GM04504 (cell line): ENCODE measurements at regions not wholly inside any gene's neighbourhood (a gene's known extent, or its start where the extent isn't known, plus 50 kb on each side); places are given as distances from the start of the nearest gene placed in this dataset.
A peak's percentile ranks its signal among the peaks of the same experiment; 100 is the strongest.

Experiments used
- DNase-seq: peaks from one replicate; pipeline ENCODE4 v3.0.0-alpha.2; 2012; ENCODE audit warnings: low read depth

GRCh38 chr1:86296305-86297205 lies 99.6 kb downstream of the ODF2L start:
- DNase-seq, result no peak

- no peak for DNase-seq
Measured at GRCh38 chr1:86289746-86290145, 106.4 kb downstream of the ODF2L start.

DNA sequence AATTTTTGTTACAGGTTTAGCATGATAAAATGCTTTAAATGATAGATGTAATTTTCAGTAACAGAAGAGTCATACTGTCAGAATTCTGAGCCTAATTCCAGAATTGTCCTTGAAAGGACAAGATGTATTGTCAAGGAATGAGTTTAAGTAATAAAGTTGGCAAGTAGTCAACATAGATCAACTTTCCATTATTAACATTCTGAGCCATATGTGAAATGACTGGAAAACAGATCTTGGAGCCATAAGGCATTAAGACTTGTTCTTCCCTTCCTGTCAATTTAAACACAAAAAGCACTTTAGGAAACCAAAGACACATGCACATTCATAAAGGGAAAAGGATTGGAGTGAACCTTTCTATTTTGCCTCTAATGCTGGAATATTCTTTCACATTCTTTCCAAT lies 107.0 kb downstream of the ODF2L start:
- DNase-seq, result no peak

GRCh38 chr1:86288586-86289147 lies 107.5 kb downstream of the ODF2L start:
- DNase-seq, result no peak

DNA sequence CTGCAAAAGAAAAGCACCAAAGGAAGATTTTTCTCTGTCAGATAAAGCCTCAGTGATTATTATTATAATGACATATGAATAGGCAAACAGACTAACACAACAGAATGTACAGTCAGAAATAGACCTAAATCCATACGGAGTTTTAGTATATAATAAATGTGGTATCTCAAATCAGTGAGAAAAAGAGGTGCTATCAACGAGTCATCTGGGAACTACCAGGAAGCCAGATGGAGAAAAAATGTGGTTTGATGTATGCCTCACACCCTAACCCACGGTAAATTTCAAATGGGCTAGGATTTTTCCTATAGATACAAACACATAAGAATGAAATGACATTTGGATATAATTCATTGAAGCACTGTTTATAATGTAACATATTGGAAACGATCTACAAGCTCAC lies 110.3 kb downstream of the ODF2L start:
- no peak for DNase-seq

DNA sequence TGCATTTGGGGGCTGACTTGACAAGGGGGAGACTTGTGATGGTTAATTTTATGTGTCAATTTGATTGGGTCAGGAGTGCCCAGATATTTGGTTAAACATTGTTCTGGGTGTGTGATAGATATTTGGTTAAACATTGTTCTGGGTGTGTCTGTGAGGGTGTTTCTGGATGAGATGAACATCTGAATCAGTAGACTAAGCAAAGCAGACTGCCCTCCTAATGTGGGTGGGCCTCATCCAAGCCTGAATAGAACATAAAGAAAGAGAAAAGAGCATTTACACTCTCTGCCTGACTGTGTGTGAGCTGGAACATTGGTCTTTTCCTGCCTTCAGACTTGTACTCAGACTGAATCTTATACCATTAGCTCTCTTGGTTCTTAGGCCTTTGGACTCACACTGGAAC lies 113.5 kb downstream of the ODF2L start:
- no peak for DNase-seq

DNA sequence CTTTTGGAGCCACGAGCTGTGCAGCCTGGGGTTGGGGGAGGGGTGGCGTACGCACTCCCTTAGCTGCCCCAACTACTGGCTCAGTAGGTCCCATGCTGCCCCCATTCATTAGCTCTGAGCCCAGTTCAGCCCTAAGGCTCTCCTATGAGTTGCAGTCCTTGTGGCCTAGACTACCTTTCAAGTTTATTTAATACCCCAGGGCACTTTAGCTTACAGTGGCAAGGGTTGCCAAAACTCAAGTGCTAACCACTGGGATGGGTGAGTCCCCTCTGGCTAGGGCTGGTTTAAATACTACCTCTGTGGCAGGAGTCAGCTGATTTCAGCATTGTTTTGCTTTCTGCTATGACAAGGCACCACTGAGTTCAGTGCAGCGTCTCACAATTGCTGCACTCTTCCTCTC lies 118.2 kb downstream of the ODF2L start:
- no peak for DNase-seq

- no peak for DNase-seq
Measured at GRCh38 chr1:86273066-86273465, 116.5 kb upstream of the COL24A1 start.

DNA sequence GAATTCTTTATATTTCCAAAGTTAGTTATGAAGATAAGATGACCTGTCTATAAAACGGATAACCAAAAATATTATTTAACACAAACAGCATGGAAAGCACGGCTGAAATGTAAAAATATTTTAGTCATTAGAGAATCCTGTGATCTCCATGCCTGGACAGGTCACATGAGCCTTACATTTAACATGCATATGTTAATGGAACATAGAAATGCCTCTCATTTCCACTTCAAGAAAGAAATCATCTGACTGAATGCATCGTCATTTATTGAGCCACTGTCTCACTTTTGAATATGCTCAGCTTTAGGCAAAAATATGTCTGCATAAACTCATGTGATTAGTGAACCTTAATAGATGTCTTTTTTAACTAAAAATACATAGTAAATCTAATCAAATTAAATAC lies 115.5 kb upstream of the COL24A1 start:
- no peak for DNase-seq

DNA sequence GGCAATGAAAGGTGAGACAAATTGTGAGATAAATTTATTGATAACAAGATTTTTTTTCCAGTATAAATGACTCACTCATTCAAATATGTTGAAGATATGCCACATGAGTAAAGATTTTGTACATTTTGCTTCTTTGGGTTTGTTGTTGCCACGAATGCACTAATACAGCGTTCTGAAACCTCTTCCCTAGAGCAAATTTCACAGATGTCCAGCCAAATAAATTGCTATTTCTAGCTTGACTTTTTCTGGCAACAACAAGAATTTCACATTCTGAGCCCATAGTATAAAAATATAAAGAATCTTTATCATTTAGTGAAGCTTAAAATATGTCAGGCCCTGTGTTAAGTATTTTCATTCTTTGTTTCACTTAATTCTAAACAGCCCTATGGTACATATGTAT lies 114.5 kb upstream of the COL24A1 start:
- DNase-seq, result no peak

DNA sequence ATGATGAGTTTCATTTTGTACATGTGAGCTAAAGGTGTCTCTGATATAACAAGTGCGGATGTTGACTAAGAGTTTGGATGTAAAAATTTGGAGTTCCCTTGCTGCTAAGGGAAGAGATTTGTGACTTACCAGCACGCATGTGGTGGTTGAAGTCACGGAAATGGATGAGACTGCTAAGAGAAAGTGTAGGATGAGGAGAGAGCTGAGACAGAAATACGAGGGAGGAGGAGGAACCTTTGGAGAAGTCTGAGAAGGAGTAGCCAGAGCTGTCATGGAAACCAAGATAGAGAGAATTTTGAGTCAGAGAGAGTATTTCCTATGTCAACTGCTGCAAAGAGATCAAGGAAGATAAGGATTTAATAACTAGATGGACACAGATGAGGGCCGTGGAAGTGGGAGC lies 106.5 kb upstream of the COL24A1 start:
- no peak for DNase-seq

DNA sequence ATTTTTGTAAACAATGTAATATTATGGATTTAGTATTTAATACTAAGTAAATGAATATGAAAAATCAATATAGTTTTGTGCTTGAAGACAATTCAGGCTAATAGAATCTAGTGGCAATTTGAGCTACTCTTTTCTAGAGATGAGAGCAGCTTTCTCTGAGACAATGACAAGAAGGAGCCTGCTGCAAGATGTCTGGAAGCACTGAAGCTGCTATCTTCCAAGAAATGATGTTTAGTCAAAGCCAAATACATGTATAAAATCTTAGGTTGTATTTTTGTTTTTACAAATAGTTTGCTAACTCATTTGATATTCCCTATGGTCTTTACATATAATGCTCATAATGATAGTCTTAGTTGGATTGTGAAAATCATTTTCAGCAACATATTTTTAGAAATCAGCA lies 103.9 kb upstream of the COL24A1 start:
- DNase-seq, result no peak

GRCh38 chr1:86259390-86259789 lies 102.8 kb upstream of the COL24A1 start:
- DNase-seq, result no peak

- no peak for DNase-seq
Measured at GRCh38 chr1:86258101-86258500, 101.5 kb upstream of the COL24A1 start.

DNA sequence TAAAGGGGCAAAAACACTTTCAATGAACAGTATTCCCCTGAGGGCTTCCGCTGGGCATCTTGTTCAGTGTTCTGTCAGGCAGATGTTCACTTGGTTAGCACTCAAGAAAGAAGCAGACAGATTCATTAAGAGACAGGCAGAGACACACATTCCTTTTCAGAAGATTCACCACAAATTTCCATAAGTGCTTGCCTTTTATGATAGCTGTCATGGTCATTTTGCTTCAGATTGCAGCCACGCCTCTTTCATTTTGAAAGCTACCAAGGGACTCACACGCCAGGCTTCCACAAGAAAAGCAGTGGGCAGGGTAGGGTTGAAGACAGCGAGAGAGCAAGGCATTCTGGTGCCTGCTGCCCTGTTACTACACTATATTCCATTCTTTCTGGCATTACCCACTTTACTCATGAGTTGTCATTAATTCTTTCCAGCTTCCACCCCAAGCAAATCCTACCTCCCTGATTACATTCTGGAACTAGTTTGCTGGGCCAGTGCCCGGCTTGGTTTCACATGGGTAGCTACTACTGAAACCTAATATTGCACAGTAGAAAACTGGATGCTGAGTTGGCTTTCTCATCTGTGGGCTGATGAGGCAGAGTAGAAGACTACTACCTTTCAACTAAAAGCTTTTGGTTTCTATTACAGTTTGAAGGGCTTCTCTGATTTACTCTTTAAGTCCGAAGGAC lies 91.2 kb upstream of the COL24A1 start:
- DNase-seq, result peak; percentile 48

GRCh38 chr1:86245566-86246190 lies 89.1 kb upstream of the COL24A1 start:
- DNase-seq, result no peak

- no peak for DNase-seq
Measured at GRCh38 chr1:86239894-86240293, 83.3 kb upstream of the COL24A1 start.

DNA sequence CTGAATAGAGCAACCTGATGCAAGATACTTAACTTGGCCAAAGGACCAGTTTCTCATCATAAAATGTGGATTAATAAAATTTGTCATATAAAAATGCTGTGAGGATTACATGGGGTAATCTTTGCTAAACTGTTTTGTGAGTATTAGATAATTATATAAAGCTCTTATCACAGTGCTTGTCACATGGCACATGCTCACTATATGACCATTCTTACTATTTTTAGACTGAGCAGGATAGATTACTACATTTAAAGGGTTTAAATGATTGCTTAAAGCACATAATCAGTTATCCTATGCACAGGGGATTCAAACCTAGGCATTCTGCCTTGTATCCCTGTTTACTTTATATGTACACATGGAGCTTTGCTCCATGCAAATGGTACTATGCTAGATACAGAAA lies 82.9 kb upstream of the COL24A1 start:
- no peak for DNase-seq

DNA sequence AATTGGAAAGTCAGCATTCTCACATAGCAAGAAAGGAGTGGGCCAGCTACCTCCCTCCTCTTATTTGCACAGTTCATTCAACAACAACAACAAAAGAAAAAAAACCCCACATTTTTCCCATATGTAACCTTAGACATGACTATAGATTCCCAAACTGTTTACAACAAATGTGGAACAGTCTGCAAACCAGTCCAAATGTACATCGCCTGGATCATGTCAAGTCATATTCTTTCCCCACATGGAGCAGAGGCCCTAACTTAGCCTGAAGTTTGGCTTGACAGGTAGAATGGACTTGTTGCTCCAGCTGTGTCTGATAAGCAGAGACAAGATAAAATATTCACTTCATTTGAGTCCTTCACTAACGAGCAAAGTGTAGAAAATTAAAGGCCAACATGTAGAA lies 81.7 kb upstream of the COL24A1 start:
- no peak for DNase-seq

GRCh38 chr1:86235852-86236251 lies 79.3 kb upstream of the COL24A1 start:
- DNase-seq, result no peak

- no peak for DNase-seq
Measured at GRCh38 chr1:86233403-86233802, 76.8 kb upstream of the COL24A1 start.

- peak; percentile 10 for DNase-seq
Measured at GRCh38 chr1:86231076-86231475, 74.5 kb upstream of the COL24A1 start.
